ENCODE measurements at regions not wholly inside any gene's neighbourhood (a gene's known extent, or its start where the extent isn't known, plus 50 kb on each side); places are given as distances from the start of the nearest gene placed in this dataset.

- TF ChIP-seq SP1 (CRISPR knock-in tag; conservative IDR thresholded peaks at IDR 0.05) (no peak), CTCF (IDR thresholded peaks at IDR 0.05) (no peak), NR1H2 (CRISPR knock-in tag; IDR thresholded peaks at IDR 0.05) (no peak), JUN (CRISPR knock-in tag; IDR thresholded peaks at IDR 0.05) (no peak), IRF2 (CRISPR knock-in tag; IDR thresholded peaks at IDR 0.05; ENCODE audit: borderline replicate concordance, low read depth) (no peak)
Observed at GRCh38 chr5:118007262-118007661, 981.1 kb downstream of the DTWD2 start.
